SK-N-SH (cell line): ENCODE measurements at regions not wholly inside any gene's neighbourhood (a gene's known extent, or its start where the extent isn't known, plus 50 kb on each side); places are given as distances from the start of the nearest gene placed in this dataset.

Experiments
- CTCF ChIA-PET: fragments of 300-600, 350-600 bp; formaldehyde crosslinking; extraction: SDS; loops from one replicate; lab custom pipeline; 2021; lab: Yijun Ruan, JAX
- POLR2A ChIA-PET: fragments of 350-600 bp; sonication (Branson Sonifier 250); formaldehyde crosslinking; extraction: SDS; loops from one replicate; lab custom pipeline; 2020; ENCODE audit warnings: antibody characterized with exemption, inconsistent platforms; lab: Yijun Ruan, JAX
- DNase-seq: peaks from one replicate; pipeline ENCODE4 v3.0.0; 2012
- H2AFZ ChIP-seq: fragments of 200-600 bp; sonication (generic); 2 replicates; pipeline ENCODE4 v1.8.1; 2016; ENCODE audit warnings: antibody characterized with exemption, mild to moderate bottlenecking, low read depth
- H3F3A ChIP-seq: fragments of 200-600 bp; sonication (generic); replicated peaks from 2 replicates; pipeline ENCODE3; 2016; ENCODE audit warnings: antibody characterized with exemption, mild to moderate bottlenecking; ENCODE audit not compliant: insufficient read depth
- H3K27ac ChIP-seq, 2 experiments: fragments of 200-500 bp in 1 of 2; fragments of 200-600 bp in 1 of 2; sonication (Bioruptor generic) in 1 of 2; sonication (generic), shearing (Covaris generic) in 1 of 2; 2 replicates each; pipeline versions ENCODE4 v1.5.1 to v1.6.1; 2014 to 2016; ENCODE audit warnings: low read depth in 2 of 2, inconsistent platforms in 1 of 2, low read length in 1 of 2, mild to moderate bottlenecking in 1 of 2, mixed read lengths in 1 of 2
- H3K27me3 ChIP-seq: fragments of 200-600 bp; sonication (generic), shearing (Covaris generic); 2 replicates; pipeline ENCODE4 v1.6.1; 2016; ENCODE audit warnings: mixed run types; ENCODE audit not compliant: insufficient read depth
- H3K36me3 ChIP-seq, 2 experiments: fragments of 200-500 bp in 1 of 2; fragments of 200-600 bp in 1 of 2; sonication (Bioruptor generic) in 1 of 2; sonication (generic) in 1 of 2; replicated peaks in 1 of 2; 2 replicates each; pipeline versions ENCODE3 to v1.5.1; 2014 to 2016; ENCODE audit warnings: low read length in 1 of 2, mild to moderate bottlenecking in 1 of 2; ENCODE audit not compliant: insufficient read depth in 2 of 2, control insufficient read depth in 1 of 2
- H3K4me1 ChIP-seq, 2 experiments: fragments of 200-500 bp in 1 of 2; fragments of 200-600 bp in 1 of 2; sonication (Bioruptor generic) in 1 of 2; sonication (generic), shearing (Covaris generic) in 1 of 2; 2 replicates each; pipeline versions ENCODE4 v1.5.1 to v1.6.1; 2014 to 2016; ENCODE audit warnings: low read depth in 1 of 2, low read length in 1 of 2, mixed run types in 1 of 2; ENCODE audit not compliant: insufficient read depth in 2 of 2, control insufficient read depth in 1 of 2
- H3K4me2 ChIP-seq: fragments of 200-600 bp; sonication (generic), shearing (Covaris generic); 2 replicates; pipeline ENCODE4 v1.6.1; 2017; ENCODE audit warnings: mixed run types
- H3K4me3 ChIP-seq, 2 experiments: fragments of 200-500 bp in 1 of 2; fragments of 200-600 bp in 1 of 2; sonication (Bioruptor generic) in 1 of 2; sonication (generic), shearing (Covaris generic) in 1 of 2; 2 replicates each; pipeline versions ENCODE4 v1.5.1 to v1.8.1; 2014 to 2016; ENCODE audit warnings: low read depth in 2 of 2, inconsistent platforms in 1 of 2, low read length in 1 of 2, mild to moderate bottlenecking in 1 of 2, mixed read lengths in 1 of 2, moderate library complexity in 1 of 2
- H3K79me2 ChIP-seq: fragments of 200-600 bp; sonication (generic); 2 replicates; pipeline ENCODE4 v1.8.1; 2017; ENCODE audit warnings: mild to moderate bottlenecking; ENCODE audit not compliant: insufficient read depth
- H3K9ac ChIP-seq: fragments of 200-600 bp; sonication (generic); 2 replicates; pipeline ENCODE4 v1.6.1; 2017; ENCODE audit warnings: mixed run types
- H3K9me2 ChIP-seq: fragments of 200-600 bp; sonication (generic); 2 replicates; pipeline ENCODE4 v1.6.1; 2017; ENCODE audit warnings: mixed run types
- H3K9me3 ChIP-seq: fragments of 200-600 bp; sonication (generic); 2 replicates; pipeline ENCODE4 v1.6.1; 2017; ENCODE audit warnings: mixed run types, mild to moderate bottlenecking, moderate library complexity
- H4K20me1 ChIP-seq: fragments of 200-600 bp; sonication (generic); 2 replicates; pipeline ENCODE4 v1.6.1; 2017; ENCODE audit warnings: mild to moderate bottlenecking, mixed run types; ENCODE audit not compliant: insufficient read depth
- ELF1 ChIP-seq: IDR thresholded peaks from 2 replicates; pipeline ENCODE4 v1.4.0; 2012
- EZH2phosphoT487 ChIP-seq: fragments of 200-600 bp; sonication (generic); IDR thresholded peaks from 2 replicates; pipeline ENCODE4 v1.6.1; 2017; ENCODE audit warnings: low read depth, mixed run types, mild to moderate bottlenecking, antibody characterized with exemption, moderate library complexity, borderline replicate concordance
- FOSL2 ChIP-seq: IDR thresholded peaks from 2 replicates; pipeline ENCODE4 v1.4.0; 2012; ENCODE audit warnings: low read depth, mild to moderate bottlenecking, moderate library complexity, borderline replicate concordance
- GATA2 ChIP-seq: sonication (generic); formaldehyde crosslinking; IDR thresholded peaks from 2 replicates; pipeline ENCODE4 v1.5.0; 2020; ENCODE audit warnings: mild to moderate bottlenecking, missing genetic modification reagents
- MEF2A ChIP-seq: IDR thresholded peaks from 2 replicates; pipeline ENCODE4 v1.4.0; 2012; ENCODE audit warnings: low read depth, borderline replicate concordance
- NFIC ChIP-seq: IDR thresholded peaks from 2 replicates; pipeline ENCODE4 v1.4.0; 2012; ENCODE audit warnings: borderline replicate concordance
- NRF1 ChIP-seq: IDR thresholded peaks from 2 replicates; pipeline ENCODE4 v1.6.1; 2012; ENCODE audit warnings: low read depth, mild to moderate bottlenecking, low read length
- POLR2AphosphoS5 ChIP-seq: IDR thresholded peaks from 2 replicates; pipeline ENCODE4 v1.6.1; 2012; ENCODE audit warnings: low read depth, low read length
- RAD21 ChIP-seq: IDR thresholded peaks from 2 replicates; pipeline ENCODE4 v1.6.1; 2012; ENCODE audit warnings: mild to moderate bottlenecking, low read length
- RCOR1 ChIP-seq: fragments of 150-350 bp; IDR thresholded peaks from 2 replicates; pipeline ENCODE4 v1.6.1; 2017; ENCODE audit warnings: antibody characterized with exemption, low read length
- RFX5 ChIP-seq: IDR thresholded peaks from 2 replicates; pipeline ENCODE4 v1.6.1; 2012; ENCODE audit warnings: mild to moderate bottlenecking, improper control_type of control experiment, low read length
- RXRA ChIP-seq: IDR thresholded peaks from 2 replicates; pipeline ENCODE4 v1.4.0; 2012; ENCODE audit warnings: low read depth, mild to moderate bottlenecking, borderline replicate concordance
- SIN3A ChIP-seq: IDR thresholded peaks from 2 replicates; pipeline ENCODE4 v1.6.1; 2012; ENCODE audit warnings: low read depth, mild to moderate bottlenecking, low read length, moderate library complexity, borderline replicate concordance
- SMC3 ChIP-seq: IDR thresholded peaks from 2 replicates; pipeline ENCODE4 v1.6.1; 2012; ENCODE audit warnings: low read depth, low read length, improper control_type of control experiment
- TAF1 ChIP-seq: IDR thresholded peaks from 2 replicates; pipeline ENCODE4 v1.6.1; 2012; ENCODE audit warnings: low read depth, mild to moderate bottlenecking, low read length, moderate library complexity, borderline replicate concordance
- TCF12 ChIP-seq: IDR thresholded peaks from 2 replicates; pipeline ENCODE4 v1.4.0; 2012
- YY1 ChIP-seq: IDR thresholded peaks from 2 replicates; pipeline ENCODE4 v1.4.0; 2012; ENCODE audit warnings: low read depth, mild to moderate bottlenecking
- WGBS: methylation state at CpG from one replicate; pipeline ENCODE4 v1.1.6; 2017; ENCODE audit warnings: low lambda C conversion rate; 5-methylcytosine and 5-hydroxymethylcytosine counted together
- TF ChIP-seq, protein P1 (sequence below): IDR thresholded peaks from 2 replicates; pipeline ENCODE4 v1.4.0; 2012; ENCODE audit warnings: low read depth, borderline replicate concordance
- TF ChIP-seq, protein P2 (sequence below): fragments of 150-350 bp; IDR thresholded peaks from 2 replicates; pipeline ENCODE4 v1.6.1; 2016; ENCODE audit warnings: mild to moderate bottlenecking, low read depth, low read length
- TF ChIP-seq, protein P3 (sequence below): IDR thresholded peaks from 2 replicates; pipeline ENCODE4 v1.4.0; 2012; ENCODE audit warnings: low read depth
- TF ChIP-seq, protein P4 (sequence below): IDR thresholded peaks from 2 replicates; pipeline ENCODE4 v1.4.0; 2012; ENCODE audit warnings: low read depth, borderline replicate concordance

DNA sequence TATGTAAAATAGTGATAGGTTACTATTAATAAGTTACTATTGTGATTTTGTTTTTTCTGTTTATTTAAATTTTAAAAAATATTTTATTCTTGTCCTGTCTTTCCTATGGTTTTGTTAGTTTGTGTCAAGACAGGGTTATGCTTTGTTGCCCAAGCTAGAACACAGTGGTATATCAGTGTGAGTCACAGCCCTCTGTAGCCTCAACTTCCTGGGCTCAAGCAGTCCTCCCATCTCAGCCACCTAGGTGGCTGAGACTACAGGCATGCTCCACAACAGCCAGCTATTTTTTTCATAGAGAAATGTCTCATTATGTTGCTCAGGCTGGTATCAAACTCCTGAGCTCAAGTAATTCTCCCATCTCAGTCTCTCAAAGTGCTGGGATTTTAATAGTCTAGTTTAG is 99.5 kb downstream of the ZNF675 start:
- no peaks in the 10 kb centered on the region for H3K9me2 ChIP-seq
- H4K20me1 ChIP-seq = no peaks in the 10 kb centered on the region
- no peaks in the 10 kb centered on the region for H3K9me3 ChIP-seq
- CTCF ChIA-PET = no interaction called here
- no peak for DNase-seq
- H2AFZ ChIP-seq = no peak overlapping the region
- no peak for TF ChIP-seq FOSL2
- TF ChIP-seq YY1 = no peak
- TF ChIP-seq TCF12 = no peak
- no peak for TF ChIP-seq NRF1
- TF ChIP-seq, protein P1, sequence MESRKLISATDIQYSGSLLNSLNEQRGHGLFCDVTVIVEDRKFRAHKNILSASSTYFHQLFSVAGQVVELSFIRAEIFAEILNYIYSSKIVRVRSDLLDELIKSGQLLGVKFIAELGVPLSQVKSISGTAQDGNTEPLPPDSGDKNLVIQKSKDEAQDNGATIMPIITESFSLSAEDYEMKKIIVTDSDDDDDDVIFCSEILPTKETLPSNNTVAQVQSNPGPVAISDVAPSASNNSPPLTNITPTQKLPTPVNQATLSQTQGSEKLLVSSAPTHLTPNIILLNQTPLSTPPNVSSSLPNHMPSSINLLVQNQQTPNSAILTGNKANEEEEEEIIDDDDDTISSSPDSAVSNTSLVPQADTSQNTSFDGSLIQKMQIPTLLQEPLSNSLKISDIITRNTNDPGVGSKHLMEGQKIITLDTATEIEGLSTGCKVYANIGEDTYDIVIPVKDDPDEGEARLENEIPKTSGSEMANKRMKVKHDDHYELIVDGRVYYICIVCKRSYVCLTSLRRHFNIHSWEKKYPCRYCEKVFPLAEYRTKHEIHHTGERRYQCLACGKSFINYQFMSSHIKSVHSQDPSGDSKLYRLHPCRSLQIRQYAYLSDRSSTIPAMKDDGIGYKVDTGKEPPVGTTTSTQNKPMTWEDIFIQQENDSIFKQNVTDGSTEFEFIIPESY = no peak
- TF ChIP-seq EZH2phosphoT487 = no peak
- TF ChIP-seq, protein P2, sequence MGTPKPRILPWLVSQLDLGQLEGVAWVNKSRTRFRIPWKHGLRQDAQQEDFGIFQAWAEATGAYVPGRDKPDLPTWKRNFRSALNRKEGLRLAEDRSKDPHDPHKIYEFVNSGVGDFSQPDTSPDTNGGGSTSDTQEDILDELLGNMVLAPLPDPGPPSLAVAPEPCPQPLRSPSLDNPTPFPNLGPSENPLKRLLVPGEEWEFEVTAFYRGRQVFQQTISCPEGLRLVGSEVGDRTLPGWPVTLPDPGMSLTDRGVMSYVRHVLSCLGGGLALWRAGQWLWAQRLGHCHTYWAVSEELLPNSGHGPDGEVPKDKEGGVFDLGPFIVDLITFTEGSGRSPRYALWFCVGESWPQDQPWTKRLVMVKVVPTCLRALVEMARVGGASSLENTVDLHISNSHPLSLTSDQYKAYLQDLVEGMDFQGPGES = no peak
- no peak for TF ChIP-seq SMC3
- no peak for TF ChIP-seq RAD21
- TF ChIP-seq, protein P3, sequence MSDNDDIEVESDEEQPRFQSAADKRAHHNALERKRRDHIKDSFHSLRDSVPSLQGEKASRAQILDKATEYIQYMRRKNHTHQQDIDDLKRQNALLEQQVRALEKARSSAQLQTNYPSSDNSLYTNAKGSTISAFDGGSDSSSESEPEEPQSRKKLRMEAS = no peak
- TF ChIP-seq NFIC = no peak
- no peak for TF ChIP-seq RFX5
- TF ChIP-seq RCOR1 = no peak
- TF ChIP-seq, protein P4, sequence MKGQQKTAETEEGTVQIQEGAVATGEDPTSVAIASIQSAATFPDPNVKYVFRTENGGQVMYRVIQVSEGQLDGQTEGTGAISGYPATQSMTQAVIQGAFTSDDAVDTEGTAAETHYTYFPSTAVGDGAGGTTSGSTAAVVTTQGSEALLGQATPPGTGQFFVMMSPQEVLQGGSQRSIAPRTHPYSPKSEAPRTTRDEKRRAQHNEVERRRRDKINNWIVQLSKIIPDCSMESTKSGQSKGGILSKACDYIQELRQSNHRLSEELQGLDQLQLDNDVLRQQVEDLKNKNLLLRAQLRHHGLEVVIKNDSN = no peak
- TF ChIP-seq MEF2A = no peak
- H3K4me3 ChIP-seq = no peak overlapping the region
- no peak overlapping the region for H3K9ac ChIP-seq
- POLR2A ChIA-PET = no interaction called here
- H3K36me3 ChIP-seq = no peaks in the 10 kb centered on the region
- H3K4me2 ChIP-seq = no peak overlapping the region
- no peaks in the 10 kb centered on the region for H3K27me3 ChIP-seq
- H3K4me1 ChIP-seq = no peaks in the 10 kb centered on the region
- H3F3A ChIP-seq = no peaks in the 10 kb centered on the region
- H3K79me2 ChIP-seq = no peaks in the 10 kb centered on the region
- no peak overlapping the region for H3K27ac ChIP-seq

DNA sequence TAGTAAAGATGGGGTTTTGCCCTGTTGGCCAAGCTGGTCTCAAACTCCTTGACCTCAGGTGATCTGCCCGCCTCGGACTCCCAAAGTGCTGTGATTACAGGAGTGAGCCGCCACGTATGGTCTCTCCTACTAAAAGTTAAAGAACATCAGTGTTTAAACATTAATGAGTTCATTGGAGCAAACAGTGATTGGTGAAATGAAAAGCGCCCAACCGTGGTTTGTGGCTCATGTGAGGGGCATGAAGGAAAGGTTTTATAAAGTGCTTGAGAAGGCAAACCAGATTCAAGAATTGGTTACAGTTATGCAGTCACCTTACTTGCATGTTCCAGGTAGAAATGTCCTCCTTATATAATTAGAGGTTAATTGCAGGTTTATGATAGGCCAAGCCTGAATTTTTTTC is 109.5 kb downstream of the ZNF675 start:
- Histone ChIP-seq H3F3A (no peaks in the 10 kb centered on the region), H3K9me3 (no peaks in the 10 kb centered on the region), H3K36me3 (no peaks in the 10 kb centered on the region), H3K4me2 (no peak overlapping the region), H3K9me2 (no peaks in the 10 kb centered on the region), H3K79me2 (no peaks in the 10 kb centered on the region), H3K4me1 (no peaks in the 10 kb centered on the region), H4K20me1 (no peaks in the 10 kb centered on the region), H3K27me3 (no peaks in the 10 kb centered on the region), H3K9ac (no peak overlapping the region), H3K4me3 (no peak overlapping the region), H3K27ac (no peak overlapping the region), H2AFZ (no peak overlapping the region)
- 31% methylated on average over 6 of the region's 6 CpGs for WGBS
- ChIA-PET POLR2A (no interaction called here), CTCF (no interaction called here)
- no peak for DNase-seq
- TF ChIP-seq POLR2AphosphoS5 (no peak), TAF1 (no peak), ELF1 (no peak), EZH2phosphoT487 (no peak), RXRA (no peak), GATA2 (CRISPR knock-in tag) (no peak), SIN3A (no peak), YY1 (no peak)
- TF ChIP-seq, protein P4 = no peak
- TF ChIP-seq, protein P3 = no peak
- TF ChIP-seq, all 33 proteins: peak for 0
